ENCODE measurements at regions not wholly inside any gene's neighbourhood (a gene's known extent, or its start where the extent isn't known, plus 50 kb on each side); places are given as distances from the start of the nearest gene placed in this dataset.
"Not testable (repeated sequence)": the region's sequence is repeated elsewhere in the genome, so short reads cannot be mapped to it uniquely, and the experiment has no call there.

GRCh38 chr3:177385186-177385585 lies 187.9 kb upstream of the TBL1XR1 start:
- intact Hi-C loops (cut with DNase I), result no loop called here
- no peak for TF ChIP-seq CTCF (IDR thresholded peaks at IDR 0.05)
- TF ChIP-seq POLR2A (IDR thresholded peaks at IDR 0.05), result no peak
- WGBS, 4 donors, result 91 to 97% (median 94%) methylated on average over 2 of the region's 2 CpGs
- no peaks in the 10 kb centered on the region for H3K4me1 ChIP-seq (replicated peaks in 1 of 2)
- DNase-seq, result no peak
- H3K4me3 ChIP-seq, result no peak overlapping the region
- no peaks in the 10 kb centered on the region for H3K9me3 ChIP-seq (replicated peaks in 1 of 3)
- H3K36me3 ChIP-seq (replicated peaks in 1 of 2), result no peaks in the 10 kb centered on the region
- no peaks in the 10 kb centered on the region for H3K27me3 ChIP-seq
- H3K27ac ChIP-seq, result no peak overlapping the region

DNA sequence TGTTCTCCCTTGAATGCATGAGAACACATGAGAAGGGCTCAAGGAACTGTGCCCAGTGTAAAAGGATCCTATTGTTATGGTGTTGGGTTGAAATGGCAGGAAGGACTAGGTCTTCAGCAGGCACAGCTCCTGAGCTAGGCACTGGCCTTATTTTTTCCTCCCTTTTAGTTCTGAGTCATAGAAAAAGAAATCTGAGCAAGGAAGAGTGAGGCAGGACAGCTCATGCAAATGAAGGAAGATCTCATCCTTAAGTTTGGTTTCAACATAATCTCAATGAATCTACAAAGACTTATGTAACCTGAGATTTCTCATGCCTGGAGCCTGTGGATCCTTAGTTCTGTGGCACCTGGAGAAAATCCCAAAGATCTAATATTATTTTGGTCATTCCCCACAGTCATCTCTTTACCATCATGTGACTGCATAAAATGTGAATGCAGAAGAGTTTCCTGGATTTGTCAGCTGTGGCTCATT lies 188.6 kb upstream of the TBL1XR1 start:
- Histone ChIP-seq H3K4me1 (replicated peaks in 1 of 2) (no peaks in the 10 kb centered on the region), H3K27me3 (no peaks in the 10 kb centered on the region), H3K36me3 (replicated peaks in 1 of 2) (no peaks in the 10 kb centered on the region), H3K4me3 (no peak overlapping the region), H3K27ac (no peak overlapping the region), H3K9me3 (replicated peaks in 1 of 3) (no peaks in the 10 kb centered on the region)
- TF ChIP-seq POLR2A (IDR thresholded peaks at IDR 0.05), result no peak
- intact Hi-C loops (cut with DNase I), result no loop called here
- no peak for DNase-seq

DNA sequence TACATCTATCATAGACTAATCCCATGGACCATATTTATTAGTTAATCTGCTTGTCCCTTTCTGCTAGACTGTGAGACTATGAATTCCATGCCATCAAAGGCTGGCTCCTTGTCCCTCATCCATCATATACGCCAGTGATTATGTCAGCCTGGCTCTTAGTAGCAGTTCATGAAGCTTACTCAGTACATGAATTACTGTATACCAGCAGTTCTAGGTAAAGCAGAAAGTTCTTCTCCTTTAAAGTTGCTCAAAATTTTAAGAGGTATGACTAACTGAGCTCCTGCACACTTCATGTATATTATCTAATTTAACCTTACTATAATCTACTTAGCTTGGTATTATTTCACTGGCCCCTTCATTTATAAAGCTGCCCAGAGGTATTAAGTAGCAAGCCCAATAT lies 190.9 kb upstream of the TBL1XR1 start:
- Histone ChIP-seq H3K4me3 (no peak overlapping the region), H3K4me1 (replicated peaks in 1 of 2) (no peaks in the 10 kb centered on the region), H3K27me3 (no peaks in the 10 kb centered on the region), H3K9me3 (replicated peaks in 1 of 3) (no peaks in the 10 kb centered on the region), H3K27ac (no peak overlapping the region), H3K36me3 (replicated peaks in 1 of 2) (no peaks in the 10 kb centered on the region)
- 83 to 97% (median 90%) methylated on average over 1 of the region's 1 CpG for WGBS, 4 donors
- intact Hi-C loops (cut with DNase I), result no loop called here
- TF ChIP-seq CTCF (IDR thresholded peaks at IDR 0.05) (no peak), POLR2A (IDR thresholded peaks at IDR 0.05) (no peak)
- DNase-seq, result no peak

DNA sequence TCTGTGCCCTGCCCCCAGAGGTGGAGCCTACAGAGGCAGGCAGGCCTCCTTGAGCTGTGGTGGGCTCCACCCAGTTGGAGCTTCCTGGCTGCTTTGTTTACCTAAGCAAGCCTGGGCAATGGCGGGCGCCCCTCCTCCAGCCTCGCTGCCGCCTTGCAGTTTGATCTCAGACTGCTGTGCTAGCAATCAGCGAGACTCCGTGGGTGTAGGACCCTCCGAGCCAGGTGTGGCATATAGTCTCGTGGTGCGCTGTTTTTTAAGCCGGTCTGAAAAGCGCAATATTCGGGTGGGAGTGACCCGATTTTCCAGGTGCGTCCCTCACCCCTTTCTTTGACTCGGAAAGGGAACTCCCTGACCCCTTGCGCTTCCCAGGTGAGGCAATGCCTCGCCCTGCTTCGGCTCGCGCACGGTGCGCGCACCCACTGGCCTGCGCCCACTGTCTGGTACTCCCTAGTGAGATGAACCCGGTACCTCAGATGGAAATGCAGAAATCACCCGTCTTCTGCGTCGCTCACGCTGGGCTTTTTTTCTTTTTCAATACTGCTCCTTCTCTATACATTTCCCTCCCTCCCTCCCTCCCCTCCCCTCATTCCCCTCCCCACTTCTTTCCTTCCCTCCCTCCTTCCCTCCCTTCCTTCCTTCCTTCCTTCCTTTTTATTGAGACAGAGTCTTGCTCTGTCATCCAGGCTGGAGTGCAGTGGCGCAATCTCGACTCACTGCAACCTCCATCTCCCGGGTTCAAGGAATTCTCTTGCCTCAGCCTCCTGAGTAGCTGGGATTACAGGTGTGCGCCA lies 197.1 kb upstream of the TBL1XR1 start:
- H3K27ac ChIP-seq; H3K27me3 ChIP-seq; intact Hi-C loops (cut with DNase I); H3K36me3 ChIP-seq (replicated peaks in 1 of 2); H3K9me3 ChIP-seq (replicated peaks in 1 of 3); DNase-seq; H3K4me1 ChIP-seq (replicated peaks in 1 of 2); H3K4me3 ChIP-seq: not testable (repeated sequence)
- 71 to 84% (median 80%) methylated on average over 16 to 31 of the region's 33 CpGs for WGBS, 4 donors

- 44 to 49% (median 47%) methylated on average over 4 of the region's 4 CpGs for WGBS, 4 donors
- no peaks in the 10 kb centered on the region for H3K27me3 ChIP-seq
- no peaks in the 10 kb centered on the region for H3K36me3 ChIP-seq (replicated peaks in 1 of 2)
- no peak overlapping the region for H3K4me3 ChIP-seq
- DNase-seq, result no peak
- H3K27ac ChIP-seq, result no peak overlapping the region
- intact Hi-C loops (cut with DNase I), result no loop called here
- TF ChIP-seq CTCF (IDR thresholded peaks at IDR 0.05), result no peak
- TF ChIP-seq POLR2A (IDR thresholded peaks at IDR 0.05), result no peak
- H3K9me3 ChIP-seq (replicated peaks in 1 of 3), result no peaks in the 10 kb centered on the region
- peaks cover 0 to 7% of the 10 kb centered on the region in 2 donors for H3K4me1 ChIP-seq (replicated peaks in 1 of 2)
Measured at GRCh38 chr3:177396733-177397132, 199.5 kb upstream of the TBL1XR1 start.

Data from adrenal gland (tissue), 9 donors.